ENCODE measurements at regions not wholly inside any gene's neighbourhood (a gene's known extent, or its start where the extent isn't known, plus 50 kb on each side); places are given as distances from the start of the nearest gene placed in this dataset.
"Not testable (repeated sequence)": the region's sequence is repeated elsewhere in the genome, so short reads cannot be mapped to it uniquely, and the experiment has no call there.

GRCh38 chr3:124322309-124322880 lies 330.5 kb upstream of the ROPN1 start:
- ATAC-seq (ENCODE audit: low read depth in 2 of 2) = no peak
- Mint-ChIP-seq H3K4me1 (peaks cover 0 to 10% (median 5%) of the 10 kb centered on the region in 3 donors), H3K4me3 (no peak overlapping the region), H3K27me3 (no peaks in the 10 kb centered on the region), H3K9me3 (no peaks in the 10 kb centered on the region), H3K36me3 (no peaks in the 10 kb centered on the region), H3K27ac (no peak overlapping the region)
- DNase-seq = no peak

DNA sequence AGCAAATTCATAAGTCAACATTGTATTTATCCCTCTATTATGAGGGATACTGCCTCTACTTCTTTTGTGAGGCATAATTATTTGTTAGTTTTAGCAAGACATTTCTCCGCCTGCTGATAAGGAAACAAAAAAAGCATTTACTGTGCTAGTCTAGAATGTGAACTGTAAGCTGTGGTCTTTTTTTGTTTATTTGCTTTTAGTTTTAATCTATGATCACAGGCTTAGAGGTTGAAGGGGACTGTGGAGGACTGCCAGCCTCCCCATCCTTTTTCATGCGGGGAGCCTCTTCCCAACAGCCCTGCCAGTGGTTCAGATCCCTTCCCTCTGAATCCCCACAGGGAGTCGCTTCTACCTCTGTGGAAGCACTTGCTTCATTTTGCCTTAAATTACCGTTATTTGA lies 331.0 kb upstream of the ROPN1 start:
- no peak for DNase-seq
- no peaks in the 10 kb centered on the region for H3K27me3 Mint-ChIP-seq
- H3K4me1 Mint-ChIP-seq = peaks cover 0 to 6% (median 5%) of the 10 kb centered on the region in 3 donors
- no peak overlapping the region for H3K4me3 Mint-ChIP-seq
- no peak for ATAC-seq (ENCODE audit: low read depth in 2 of 2)
- no peak overlapping the region for H3K27ac Mint-ChIP-seq
- no peaks in the 10 kb centered on the region for H3K36me3 Mint-ChIP-seq
- H3K9me3 Mint-ChIP-seq = no peaks in the 10 kb centered on the region

- no peak for ATAC-seq (ENCODE audit: low read depth in 2 of 2)
- H3K4me3 Mint-ChIP-seq = no peak overlapping the region
- no peak for DNase-seq
- no peaks in the 10 kb centered on the region for H3K36me3 Mint-ChIP-seq
- no peaks in the 10 kb centered on the region for H3K27me3 Mint-ChIP-seq
- H3K4me1 Mint-ChIP-seq = no peaks in the 10 kb centered on the region
- H3K27ac Mint-ChIP-seq = no peak overlapping the region
- no peaks in the 10 kb centered on the region for H3K9me3 Mint-ChIP-seq
Observed at GRCh38 chr3:124325248-124325647, 333.3 kb upstream of the ROPN1 start.

DNA sequence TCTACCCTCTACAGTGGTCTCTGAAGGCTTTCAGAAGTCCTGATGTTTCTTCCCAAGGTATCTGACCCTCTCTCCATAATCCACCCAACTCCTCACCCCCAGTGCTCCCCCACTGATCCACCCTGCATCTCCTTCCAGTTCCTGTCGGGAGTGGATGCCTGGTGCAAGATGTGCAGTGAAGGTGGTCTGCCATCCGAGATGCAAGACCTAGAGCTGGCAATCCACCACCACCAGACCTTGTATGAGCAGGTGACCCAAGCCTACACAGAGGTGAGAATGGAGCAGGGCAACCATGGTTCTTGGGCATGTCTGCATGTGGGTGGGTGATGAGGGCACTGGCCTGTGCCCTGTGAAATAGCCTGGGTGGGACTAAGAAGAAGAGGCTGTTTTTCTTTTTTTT lies 337.8 kb upstream of the ROPN1 start:
- no peak overlapping the region for H3K4me3 Mint-ChIP-seq
- H3K27me3 Mint-ChIP-seq = peaks cover 0 to 8% (median 5%) of the 10 kb centered on the region in 3 donors
- ATAC-seq (ENCODE audit: low read depth in 2 of 2) (no peak), DNase-seq (no peak)
- H3K36me3 Mint-ChIP-seq = no peaks in the 10 kb centered on the region
- H3K9me3 Mint-ChIP-seq = peaks cover 0 to 5% (median 0%) of the 10 kb centered on the region in 7 donors
- H3K27ac Mint-ChIP-seq = peak overlapping the region in 2 of 6 donors; percentile 4 to 54
- H3K4me1 Mint-ChIP-seq = no peaks in the 10 kb centered on the region

- ATAC-seq (ENCODE audit: low read depth in 2 of 2) (no peak), DNase-seq (no peak)
- no peaks in the 10 kb centered on the region for H3K4me1 Mint-ChIP-seq
- H3K27me3 Mint-ChIP-seq = peaks cover 5 to 29% (median 21%) of the 10 kb centered on the region in 3 donors
- no peaks in the 10 kb centered on the region for H3K36me3 Mint-ChIP-seq
- no peak overlapping the region for H3K27ac Mint-ChIP-seq
- peaks cover 0 to 5% (median 0%) of the 10 kb centered on the region in 7 donors for H3K9me3 Mint-ChIP-seq
- H3K4me3 Mint-ChIP-seq = no peak overlapping the region
Observed at GRCh38 chr3:124333931-124334640, 342.2 kb upstream of the ROPN1 start.

DNA sequence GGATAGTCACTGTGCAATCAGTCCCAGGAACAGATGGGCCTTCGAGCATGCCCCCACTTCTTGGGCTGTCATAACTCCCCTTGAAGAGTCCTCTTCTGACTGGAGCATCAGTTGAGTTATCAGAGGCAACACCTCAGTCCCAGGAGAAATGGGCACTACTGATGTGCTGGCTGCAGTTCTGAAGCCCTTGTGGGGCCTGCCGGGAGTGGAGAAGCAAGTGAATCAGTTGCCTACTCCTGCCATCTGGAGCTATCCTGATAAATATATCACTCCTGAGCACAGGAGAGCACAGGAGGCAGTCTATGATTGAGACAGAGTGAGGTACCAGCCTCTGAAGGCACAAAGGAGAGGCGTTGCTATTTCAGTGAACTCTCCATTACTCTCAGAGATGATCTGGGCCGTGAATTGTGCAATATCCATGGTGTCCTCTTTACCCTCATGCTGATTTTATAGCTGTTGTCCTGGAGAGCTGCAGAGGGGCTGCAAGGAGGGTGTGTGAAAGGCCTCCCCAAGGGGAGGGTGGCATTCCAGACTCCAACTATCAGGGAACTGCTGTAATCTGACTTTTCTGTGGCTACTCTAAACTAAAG lies 344.2 kb upstream of the ROPN1 start:
- H3K36me3 Mint-ChIP-seq = no peaks in the 10 kb centered on the region
- no peaks in the 10 kb centered on the region for H3K4me1 Mint-ChIP-seq
- ATAC-seq (ENCODE audit: low read depth in 2 of 2) (no peak), DNase-seq (no peak)
- peaks cover 0 to 5% (median 0%) of the 10 kb centered on the region in 7 donors for H3K9me3 Mint-ChIP-seq
- peaks cover 11 to 49% (median 20%) of the 10 kb centered on the region in 3 donors for H3K27me3 Mint-ChIP-seq
- H3K27ac Mint-ChIP-seq = no peak overlapping the region
- no peak overlapping the region for H3K4me3 Mint-ChIP-seq

DNA sequence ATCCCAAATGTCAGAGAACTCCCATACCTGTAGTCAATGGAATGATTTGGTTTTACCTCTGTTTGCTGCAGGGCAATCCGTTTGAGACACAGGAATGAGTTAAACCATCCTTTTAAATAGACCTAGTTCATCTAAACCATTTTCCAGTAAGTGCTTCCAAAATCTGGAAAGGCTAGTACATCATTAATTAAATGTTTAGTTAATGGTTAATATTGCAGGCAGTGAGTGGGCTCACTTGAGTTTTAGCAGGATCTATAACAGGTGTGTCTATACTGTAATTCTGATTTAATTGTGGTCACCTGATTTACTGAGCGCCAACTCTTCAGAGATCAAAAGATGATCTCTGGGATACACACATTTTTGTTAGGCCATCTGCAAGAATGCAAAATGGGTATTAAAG lies 353.9 kb upstream of the ROPN1 start:
- Mint-ChIP-seq H3K9me3 (peaks cover 0 to 5% (median 0%) of the 10 kb centered on the region in 7 donors), H3K27ac (no peak overlapping the region)

GRCh38 chr3:124346487-124346886 lies 354.6 kb upstream of the ROPN1 start:
- H3K9me3 Mint-ChIP-seq = peaks cover 0 to 4% (median 0%) of the 10 kb centered on the region in 7 donors
- H3K27me3 Mint-ChIP-seq = peaks cover 5 to 27% (median 22%) of the 10 kb centered on the region in 3 donors
- H3K36me3 Mint-ChIP-seq = no peaks in the 10 kb centered on the region
- H3K27ac Mint-ChIP-seq = no peak overlapping the region
- DNase-seq (no peak), ATAC-seq (ENCODE audit: low read depth in 2 of 2) (no peak)
- H3K4me1 Mint-ChIP-seq = no peaks in the 10 kb centered on the region
- H3K4me3 Mint-ChIP-seq = no peak overlapping the region

More for the DNA sequence above, 353.9 kb upstream of the ROPN1 start:
- Mint-ChIP-seq H3K4me1 (no peaks in the 10 kb centered on the region), H3K27me3 (peaks cover 5 to 34% (median 28%) of the 10 kb centered on the region in 3 donors), H3K4me3 (no peak overlapping the region), H3K36me3 (no peaks in the 10 kb centered on the region)
- ATAC-seq (ENCODE audit: low read depth in 2 of 2) = no peak
- DNase-seq = no peak

- ATAC-seq (ENCODE audit: low read depth in 2 of 2) (no peak), DNase-seq (no peak)
- Mint-ChIP-seq H3K9me3 (peaks cover 0 to 4% (median 0%) of the 10 kb centered on the region in 7 donors), H3K4me3 (no peak overlapping the region), H3K36me3 (no peaks in the 10 kb centered on the region), H3K4me1 (no peaks in the 10 kb centered on the region), H3K27ac (no peak overlapping the region), H3K27me3 (peaks cover 5 to 21% (median 17%) of the 10 kb centered on the region in 3 donors)
Observed at GRCh38 chr3:124347418-124347817, 355.5 kb upstream of the ROPN1 start.

DNA sequence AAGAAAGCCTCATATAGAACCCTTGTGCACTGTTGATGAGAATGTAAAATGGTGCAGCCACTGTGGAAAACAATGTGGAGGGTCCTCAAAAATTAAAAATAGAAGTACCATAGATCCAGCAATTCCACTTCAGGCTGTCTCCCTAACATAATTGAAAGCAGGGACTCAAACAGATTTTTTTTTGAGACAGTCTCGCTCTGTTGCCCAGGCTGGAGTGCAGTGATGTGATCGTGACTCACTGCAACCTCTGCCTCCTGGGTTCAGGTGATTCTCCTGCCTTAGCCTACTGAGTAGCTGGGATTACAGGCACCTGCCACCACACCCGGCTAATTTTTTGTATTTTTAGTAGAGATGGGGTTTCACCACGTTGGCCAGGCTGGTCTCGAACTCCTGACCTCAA lies 356.6 kb upstream of the ROPN1 start:
- peaks cover 4 to 19% (median 12%) of the 10 kb centered on the region in 3 donors for H3K27me3 Mint-ChIP-seq
- not testable (repeated sequence) for DNase-seq; ATAC-seq (ENCODE audit: low read depth in 2 of 2); H3K9me3 Mint-ChIP-seq; H3K36me3 Mint-ChIP-seq; H3K27ac Mint-ChIP-seq; H3K4me3 Mint-ChIP-seq; H3K4me1 Mint-ChIP-seq

GRCh38 chr3:124351430-124352148 lies 359.7 kb upstream of the ROPN1 start:
- Mint-ChIP-seq H3K4me1 (no peaks in the 10 kb centered on the region), H3K36me3 (peaks cover 0 to under 1% of the 10 kb centered on the region in 2 donors), H3K27me3 (peaks cover 0 to 23% (median 18%) of the 10 kb centered on the region in 3 donors), H3K4me3 (no peak overlapping the region), H3K9me3 (peaks cover 0 to 3% (median 0%) of the 10 kb centered on the region in 7 donors), H3K27ac (peak overlapping the region in 1 of 6 donors; percentile 20)
- DNase-seq (no peak), ATAC-seq (ENCODE audit: low read depth in 2 of 2) (no peak)

DNA sequence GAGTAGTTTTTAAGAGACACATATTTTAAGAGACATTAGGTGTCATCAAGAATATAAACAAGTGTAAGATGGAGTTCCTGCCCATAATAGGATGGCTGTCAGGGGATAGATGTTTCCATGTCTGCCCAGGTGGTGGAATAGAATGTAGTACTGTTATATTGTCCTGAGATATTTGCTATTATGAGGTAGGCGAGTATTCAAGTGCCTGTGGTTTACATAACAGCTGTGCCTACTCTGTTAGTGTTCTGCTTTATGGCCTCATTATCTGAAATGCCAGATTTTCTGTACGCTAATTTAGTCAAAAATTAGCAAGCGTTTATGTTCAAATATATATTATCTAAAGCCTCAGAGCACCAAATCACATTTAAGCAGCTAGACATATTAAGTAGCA lies 360.2 kb upstream of the ROPN1 start:
- H3K9me3 Mint-ChIP-seq = peaks cover 0 to 7% (median 0%) of the 10 kb centered on the region in 7 donors
- no peak overlapping the region for H3K4me3 Mint-ChIP-seq
- no peaks in the 10 kb centered on the region for H3K4me1 Mint-ChIP-seq
- DNase-seq = no peak
- ATAC-seq (ENCODE audit: low read depth in 2 of 2) = no peak
- H3K36me3 Mint-ChIP-seq = peaks cover 0 to 6% of the 10 kb centered on the region in 2 donors
- H3K27me3 Mint-ChIP-seq = peaks cover 5 to 26% (median 18%) of the 10 kb centered on the region in 3 donors
- H3K27ac Mint-ChIP-seq = peak overlapping the region in 1 of 6 donors; percentile 20

DNA sequence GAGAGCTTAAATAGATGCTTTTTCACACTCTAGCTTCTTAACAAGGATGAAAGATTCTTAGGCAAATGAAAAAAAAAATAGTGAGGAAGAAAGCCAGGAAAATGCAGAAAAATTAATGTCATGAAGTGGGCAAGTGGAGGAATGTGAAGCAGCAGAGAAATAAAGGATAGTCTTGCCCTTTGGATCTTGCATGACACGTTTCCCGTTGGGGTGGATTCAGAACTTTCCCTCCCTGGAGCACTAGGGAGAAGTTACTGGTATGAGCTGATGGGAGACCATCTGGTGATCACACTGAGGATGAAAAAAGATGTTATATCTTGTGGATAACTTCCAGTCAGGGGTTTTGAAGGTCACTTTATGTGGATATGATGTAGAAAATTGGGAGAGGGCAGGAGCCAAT lies 361.8 kb upstream of the ROPN1 start:
- H3K4me3 Mint-ChIP-seq = no peak overlapping the region
- H3K9me3 Mint-ChIP-seq = peaks cover 0 to 12% (median 0%) of the 10 kb centered on the region in 7 donors
- H3K27ac Mint-ChIP-seq = peak overlapping the region in 1 of 6 donors; percentile 15
- H3K36me3 Mint-ChIP-seq = peaks cover 0 to 7% of the 10 kb centered on the region in 2 donors
- H3K4me1 Mint-ChIP-seq = no peaks in the 10 kb centered on the region
- ATAC-seq (ENCODE audit: low read depth in 2 of 2) (no peak), DNase-seq (no peak)
- peaks cover 10 to 34% (median 22%) of the 10 kb centered on the region in 3 donors for H3K27me3 Mint-ChIP-seq
